ENCODE measurements at regions not wholly inside any gene's neighbourhood (a gene's known extent, or its start where the extent isn't known, plus 50 kb on each side); places are given as distances from the start of the nearest gene placed in this dataset.

DNA sequence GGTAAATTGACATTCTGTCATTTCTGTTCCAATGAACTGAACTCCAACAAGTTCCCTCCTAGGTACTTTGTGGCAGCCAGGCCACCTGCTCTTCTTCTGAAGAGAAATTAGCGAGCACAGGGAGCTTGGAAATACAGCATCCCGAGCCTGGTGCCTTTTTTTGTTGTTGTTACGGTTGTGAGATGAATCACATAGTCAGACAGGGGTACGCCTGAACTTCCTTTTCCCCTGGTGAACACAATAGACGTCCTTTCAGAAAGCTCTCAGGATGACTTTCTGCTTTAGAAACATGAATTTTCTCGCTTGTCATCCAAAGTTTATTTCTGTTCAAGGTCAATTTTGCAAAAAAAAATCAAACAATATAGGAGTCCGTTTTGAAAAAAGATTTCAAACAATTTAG, 53.9 kb upstream of the XYLT1 start:
- H3K27ac Mint-ChIP-seq = no peak overlapping the region
- CTCF ChIA-PET = no interaction called here
- no peak overlapping the region for H3K4me3 Mint-ChIP-seq
- intact Hi-C loops (cut with micrococcal nuclease) = no loop called here
- no peak for ATAC-seq (ENCODE audit: low read depth)
- H3K9me3 Mint-ChIP-seq = no peaks in the 10 kb centered on the region
- no peaks in the 10 kb centered on the region for H3K36me3 Mint-ChIP-seq (ENCODE audit: low read depth)
- TF ChIP-seq, protein P1, sequence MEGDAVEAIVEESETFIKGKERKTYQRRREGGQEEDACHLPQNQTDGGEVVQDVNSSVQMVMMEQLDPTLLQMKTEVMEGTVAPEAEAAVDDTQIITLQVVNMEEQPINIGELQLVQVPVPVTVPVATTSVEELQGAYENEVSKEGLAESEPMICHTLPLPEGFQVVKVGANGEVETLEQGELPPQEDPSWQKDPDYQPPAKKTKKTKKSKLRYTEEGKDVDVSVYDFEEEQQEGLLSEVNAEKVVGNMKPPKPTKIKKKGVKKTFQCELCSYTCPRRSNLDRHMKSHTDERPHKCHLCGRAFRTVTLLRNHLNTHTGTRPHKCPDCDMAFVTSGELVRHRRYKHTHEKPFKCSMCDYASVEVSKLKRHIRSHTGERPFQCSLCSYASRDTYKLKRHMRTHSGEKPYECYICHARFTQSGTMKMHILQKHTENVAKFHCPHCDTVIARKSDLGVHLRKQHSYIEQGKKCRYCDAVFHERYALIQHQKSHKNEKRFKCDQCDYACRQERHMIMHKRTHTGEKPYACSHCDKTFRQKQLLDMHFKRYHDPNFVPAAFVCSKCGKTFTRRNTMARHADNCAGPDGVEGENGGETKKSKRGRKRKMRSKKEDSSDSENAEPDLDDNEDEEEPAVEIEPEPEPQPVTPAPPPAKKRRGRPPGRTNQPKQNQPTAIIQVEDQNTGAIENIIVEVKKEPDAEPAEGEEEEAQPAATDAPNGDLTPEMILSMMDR (IDR thresholded peaks at IDR 0.05) = no peak
- H3K27me3 Mint-ChIP-seq = peaks cover 4% of the 10 kb centered on the region
- DNase-seq = no peak
- POLR2A ChIA-PET = no interaction called here
- H3K4me1 Mint-ChIP-seq = peaks cover 10% of the 10 kb centered on the region

DNA sequence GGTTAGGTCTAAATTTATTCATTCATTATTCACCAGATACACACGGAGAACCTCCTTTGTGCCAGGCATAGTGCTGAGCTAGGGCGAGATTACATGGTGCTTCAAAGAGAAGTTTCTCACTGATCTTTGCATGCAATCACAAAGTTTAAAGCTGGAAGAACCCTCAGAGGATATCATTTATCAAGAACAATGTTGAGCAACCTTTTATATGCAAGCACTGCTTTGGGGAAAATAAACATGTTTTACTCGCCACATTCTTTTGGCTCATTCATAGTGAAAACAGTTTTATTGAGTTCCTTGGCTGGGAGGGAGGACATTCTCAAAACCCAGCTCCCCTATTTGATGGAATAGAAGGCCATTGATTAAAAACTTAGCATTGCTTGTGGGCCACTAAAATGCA, 49.8 kb upstream of the XYLT1 start:
- ATAC-seq (ENCODE audit: low read depth) (no peak), DNase-seq (no peak)
- POLR2A ChIA-PET = no interaction called here
- H3K27ac Mint-ChIP-seq = no peak overlapping the region
- H3K4me1 Mint-ChIP-seq = no peaks in the 10 kb centered on the region
- CTCF ChIA-PET = no interaction called here
- TF ChIP-seq, protein P1 (IDR thresholded peaks at IDR 0.05) = no peak
- H3K27me3 Mint-ChIP-seq = peaks cover 13% of the 10 kb centered on the region
- no peak overlapping the region for H3K4me3 Mint-ChIP-seq
- intact Hi-C loops (cut with micrococcal nuclease) = no loop called here
- H3K9me3 Mint-ChIP-seq = no peaks in the 10 kb centered on the region
- H3K36me3 Mint-ChIP-seq (ENCODE audit: low read depth) = no peaks in the 10 kb centered on the region
